Kidney capillary endothelial cell (primary cell): ENCODE measurements at regions not wholly inside any gene's neighbourhood (a gene's known extent, or its start where the extent isn't known, plus 50 kb on each side); places are given as distances from the start of the nearest gene placed in this dataset.
"Not testable (repeated sequence)": the region's sequence is repeated elsewhere in the genome, so short reads cannot be mapped to it uniquely, and the experiment has no call there.

ENCODE experiments used
- DNase-seq: peaks from one replicate; pipeline ENCODE4 v3.0.0-alpha.2; 2018; ENCODE audit warnings: low spot score

DNA sequence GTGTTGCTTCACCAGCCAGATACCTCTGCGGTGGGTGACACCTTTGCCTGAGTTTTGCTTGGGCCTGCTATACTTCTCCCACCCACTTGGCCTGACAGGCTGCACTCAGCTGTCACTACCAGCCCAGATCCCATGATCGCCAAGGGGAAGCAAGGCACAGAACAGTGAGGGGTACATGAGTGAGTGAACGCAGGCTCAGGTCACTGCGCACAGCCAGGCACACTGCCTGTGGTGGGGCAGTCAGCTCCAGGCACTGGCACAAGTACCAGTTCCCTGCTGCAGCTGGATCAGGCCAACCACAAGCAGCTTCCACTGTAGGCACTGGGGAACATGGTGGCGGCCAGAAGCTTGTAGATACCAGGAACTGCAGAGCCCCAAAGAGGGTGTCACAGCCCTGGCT, 441.9 kb upstream of the GRM3 start:
- DNase-seq, result no peak

DNA sequence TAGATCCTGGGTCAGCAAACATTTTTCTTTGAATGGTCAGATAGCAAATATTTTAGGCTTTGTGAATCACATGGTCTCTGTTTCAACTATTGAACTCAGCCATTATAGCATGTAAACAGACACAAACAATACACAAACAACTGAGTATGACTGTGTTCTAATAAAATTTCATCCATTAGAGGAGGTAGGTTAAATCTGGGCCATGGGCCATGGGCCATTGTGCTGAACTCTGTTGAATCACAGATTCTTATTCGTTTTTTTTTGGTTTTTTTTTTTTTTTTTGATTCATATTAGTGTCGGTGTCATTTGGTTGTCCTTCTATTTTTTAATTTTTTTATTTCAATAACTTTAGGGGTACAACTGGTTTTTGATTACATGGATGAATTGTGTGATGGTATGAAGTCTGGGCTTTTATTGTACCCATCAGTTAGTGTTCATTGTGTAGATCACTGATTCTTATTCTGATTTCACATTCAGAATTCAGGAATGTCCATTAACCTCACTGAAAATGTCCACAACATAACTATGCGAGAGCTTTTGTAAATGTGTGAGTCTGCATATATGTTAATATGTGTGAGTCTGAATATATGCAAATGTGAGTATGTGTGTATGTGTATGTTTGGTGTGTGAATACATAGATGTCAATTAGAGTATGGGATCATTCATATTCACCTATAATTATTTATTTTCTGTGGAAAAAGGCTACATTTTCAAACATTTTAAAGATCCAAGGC, 443.7 kb upstream of the GRM3 start:
- DNase-seq, result no peak

- no peak for DNase-seq
Observed at GRCh38 chr7:86190351-86190750, 453.4 kb upstream of the GRM3 start.

- DNase-seq, result no peak
Observed at GRCh38 chr7:86181474-86181873, 462.2 kb upstream of the GRM3 start.

DNA sequence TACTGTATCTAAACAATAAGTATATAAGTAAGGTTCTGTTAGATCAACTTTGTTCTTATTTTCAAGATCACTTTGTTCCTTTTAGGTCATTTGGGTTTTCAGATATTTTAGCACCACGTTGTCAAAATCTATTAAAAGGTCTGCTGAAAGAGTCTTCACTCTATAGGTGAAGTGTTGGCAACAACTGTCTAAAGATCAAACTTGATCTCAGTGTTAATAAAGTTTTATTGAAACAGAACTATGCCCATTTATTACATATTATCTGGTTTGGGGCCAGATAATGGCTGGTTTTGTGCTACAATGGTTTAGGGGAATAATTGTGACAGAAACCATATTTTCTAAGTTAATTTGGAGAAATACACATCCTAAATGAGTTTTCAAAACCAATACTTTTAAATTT, 478.9 kb upstream of the GRM3 start:
- no peak for DNase-seq

DNA sequence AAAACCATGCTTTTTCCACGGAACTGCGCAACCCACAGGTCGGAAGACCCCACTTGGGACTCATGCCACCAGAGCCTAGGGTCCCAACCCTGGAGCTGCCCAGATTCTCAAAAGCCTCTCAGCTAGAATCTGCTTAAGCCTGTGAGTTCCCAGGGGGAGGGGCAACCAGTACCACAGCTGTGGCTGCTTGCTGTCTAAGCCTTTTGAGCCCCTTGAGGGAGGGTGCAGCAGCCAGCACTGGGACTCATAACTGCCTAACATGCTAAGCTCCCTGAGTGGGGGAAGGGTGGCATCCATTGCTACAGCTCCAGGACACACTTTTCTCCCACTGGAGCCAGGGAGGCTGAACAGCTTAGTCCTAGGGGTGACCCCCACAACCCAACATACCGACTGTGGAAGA, 485.6 kb upstream of the GRM3 start:
- DNase-seq, result no peak

DNA sequence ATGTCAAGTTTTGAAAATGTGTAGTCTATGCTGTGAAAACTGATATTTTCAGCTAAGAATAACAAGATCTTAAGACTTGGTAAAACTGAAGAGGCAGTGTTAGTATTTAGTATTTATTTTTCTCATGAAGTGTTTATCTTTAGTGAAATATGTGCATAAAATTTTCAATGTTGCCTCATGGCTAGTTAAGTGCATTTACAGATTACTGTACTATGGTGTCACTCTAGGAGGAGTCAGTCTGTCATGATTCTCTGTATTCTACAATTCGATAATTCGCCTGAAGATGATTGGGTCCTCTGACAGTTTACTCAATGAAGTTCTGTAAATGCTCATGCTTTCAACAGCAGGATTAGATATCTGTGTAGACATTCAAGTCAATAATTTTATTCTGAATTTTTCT, 488.1 kb upstream of the GRM3 start:
- no peak for DNase-seq

- no peak for DNase-seq
Observed at GRCh38 chr7:86152926-86153325, 490.8 kb upstream of the GRM3 start.

DNA sequence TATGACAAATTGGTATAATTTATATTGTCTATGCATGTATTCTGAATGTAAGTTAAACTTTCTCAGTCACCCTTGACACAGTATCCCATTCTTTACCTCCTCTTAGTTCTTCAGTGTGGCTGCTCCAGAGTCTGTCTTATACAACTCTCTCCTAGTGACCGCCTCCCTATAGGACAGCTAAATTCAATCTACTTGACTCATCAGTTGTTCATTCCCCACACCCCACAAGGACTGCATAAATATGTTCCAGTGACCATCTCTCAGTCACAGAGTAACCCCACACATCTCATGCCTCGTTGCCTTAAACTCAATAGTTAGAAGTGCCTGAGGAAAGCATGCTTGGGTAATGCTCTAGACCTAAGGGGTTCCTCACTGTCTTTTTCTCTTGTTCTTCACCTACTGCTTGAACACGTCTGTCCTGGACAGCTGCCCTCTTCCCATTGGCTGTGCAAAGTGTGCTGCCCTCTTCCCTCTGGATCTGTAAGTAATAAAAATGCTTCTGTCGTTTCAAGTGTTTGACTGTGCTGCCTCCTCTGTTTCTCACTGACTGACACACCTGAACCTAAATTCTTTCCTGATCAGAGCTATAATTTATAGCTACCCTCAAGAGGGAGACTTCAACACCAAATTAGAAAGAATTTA, 494.6 kb upstream of the GRM3 start:
- DNase-seq, result no peak

DNA sequence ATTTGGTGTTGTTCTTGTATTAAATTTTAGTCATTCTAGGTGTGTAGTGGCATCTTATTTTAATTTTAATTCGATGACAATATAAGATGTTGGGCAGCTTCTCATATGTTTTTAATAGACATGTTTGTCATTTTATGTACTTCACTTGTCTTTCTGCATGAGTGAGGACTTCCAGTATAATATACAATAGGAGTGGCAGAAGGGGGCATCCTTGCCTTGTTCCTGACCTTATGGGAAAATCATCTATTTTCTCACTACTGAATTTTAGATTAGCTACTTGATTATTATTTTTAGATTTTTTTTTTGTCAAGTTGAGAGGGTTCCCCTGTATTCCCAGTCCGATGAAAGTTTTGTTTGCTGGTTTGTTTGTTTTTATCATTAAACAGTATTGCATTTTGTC, 495.2 kb upstream of the GRM3 start:
- DNase-seq, result no peak

DNA sequence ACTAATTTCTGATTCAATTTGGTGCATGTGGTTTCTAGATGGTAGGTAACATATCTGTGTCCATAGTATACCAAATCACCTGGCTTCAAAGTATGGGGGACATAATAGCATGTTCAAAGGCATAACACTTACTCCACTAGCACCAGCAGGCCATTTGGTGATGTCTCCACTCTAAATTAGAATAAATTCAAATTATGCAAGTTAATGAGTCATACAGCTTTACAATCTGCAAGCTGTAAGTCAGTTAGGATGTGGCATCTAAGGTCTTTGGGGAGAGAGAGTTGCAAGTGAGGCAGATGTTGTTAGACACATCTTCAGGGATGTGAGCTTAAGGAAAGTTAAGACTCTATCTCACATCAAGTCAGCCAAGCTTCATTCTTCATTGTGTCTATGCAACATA, 506.4 kb upstream of the GRM3 start:
- no peak for DNase-seq

DNA sequence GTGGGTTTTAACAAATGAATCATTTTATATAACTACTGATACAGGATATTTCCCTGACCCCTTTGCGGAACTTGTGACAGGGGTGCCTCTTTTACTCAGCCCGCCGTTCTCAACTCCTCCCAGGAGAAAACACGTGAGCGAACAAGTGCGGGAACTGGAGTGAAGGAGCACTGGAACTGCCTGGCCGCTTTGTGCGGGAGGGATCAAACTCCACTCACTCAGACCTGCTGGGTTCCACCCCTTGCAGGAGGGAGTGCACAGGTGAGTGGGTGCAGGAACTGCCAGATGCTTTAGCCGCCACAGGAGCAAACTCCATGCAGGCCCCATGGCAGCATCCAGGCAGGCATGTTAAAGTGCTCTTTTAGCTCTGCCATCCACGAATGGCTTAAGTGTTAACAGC, 513.4 kb upstream of the GRM3 start:
- DNase-seq, result no peak

DNA sequence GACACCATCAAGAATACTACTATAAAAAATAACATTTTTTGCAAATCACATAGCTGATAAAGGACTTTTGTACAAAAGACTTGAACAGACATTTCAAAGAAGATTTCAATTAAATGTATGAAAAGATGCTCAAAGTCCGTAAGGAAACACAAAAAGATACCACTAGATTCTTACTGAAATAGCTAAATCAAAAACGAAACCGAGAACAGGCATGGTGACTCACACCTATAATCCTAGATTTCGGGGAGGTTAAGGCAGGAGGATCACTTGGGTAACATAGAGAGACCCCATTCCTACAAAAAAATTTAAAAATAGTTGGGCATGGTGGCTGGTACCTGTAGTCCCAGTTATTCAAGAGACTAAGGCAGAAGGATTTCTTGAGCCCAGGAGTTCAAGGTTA, 520.2 kb upstream of the GRM3 start:
- DNase-seq, result no peak

- DNase-seq, result no peak
Observed at GRCh38 chr7:86094166-86094669, 549.5 kb upstream of the GRM3 start.

GRCh38 chr7:86091369-86091768, 552.3 kb upstream of the GRM3 start:
- no peak for DNase-seq

GRCh38 chr7:86089455-86089854, 554.3 kb upstream of the GRM3 start:
- DNase-seq, result no peak

- DNase-seq, result not testable (repeated sequence)
Observed at GRCh38 chr7:86064572-86064971, 579.1 kb upstream of the GRM3 start.

- no peak for DNase-seq
Observed at GRCh38 chr7:86058649-86059048, 585.1 kb upstream of the GRM3 start.

DNA sequence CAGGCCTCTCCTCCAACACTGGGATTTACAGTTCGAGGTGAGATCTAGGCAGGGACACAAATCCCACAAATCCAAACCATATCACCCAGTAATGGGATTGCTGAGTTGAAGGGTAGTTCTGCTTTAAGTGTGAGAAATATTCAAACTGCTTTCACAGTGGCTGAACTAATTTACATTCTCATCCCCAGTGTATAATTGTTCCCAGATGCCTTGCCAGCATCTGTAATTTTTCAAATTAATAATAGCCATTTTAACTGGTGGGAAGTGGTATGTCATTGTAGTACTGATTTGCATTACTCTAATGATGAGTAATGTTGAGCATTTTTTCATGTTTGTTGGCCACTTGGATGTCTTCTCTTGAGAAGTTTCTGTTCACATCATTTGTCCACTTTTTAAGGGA, 592.8 kb upstream of the GRM3 start:
- DNase-seq, result no peak

- no peak for DNase-seq
Observed at GRCh38 chr7:86049910-86050309, 593.8 kb upstream of the GRM3 start.

DNA sequence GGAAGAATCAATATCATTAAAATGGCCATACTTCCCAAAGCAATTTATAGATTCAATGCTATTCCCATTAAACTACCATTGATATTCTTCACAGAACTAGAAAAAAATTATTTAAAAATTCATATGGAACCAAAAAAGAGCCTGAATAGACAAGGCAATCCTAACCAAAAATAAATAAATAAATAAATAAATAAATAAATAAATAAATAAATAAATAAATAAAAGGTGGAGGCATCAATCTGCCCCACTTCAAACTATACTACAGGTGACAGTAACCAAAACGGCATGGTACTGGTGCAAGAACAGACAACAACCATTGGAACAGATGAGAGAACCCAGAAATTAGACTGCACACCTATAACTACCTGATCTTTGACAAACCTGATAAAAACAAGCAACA, 598.5 kb upstream of the GRM3 start:
- not testable (repeated sequence) for DNase-seq

GRCh38 chr7:86025807-86026206, 617.9 kb upstream of the GRM3 start:
- no peak for DNase-seq

DNA sequence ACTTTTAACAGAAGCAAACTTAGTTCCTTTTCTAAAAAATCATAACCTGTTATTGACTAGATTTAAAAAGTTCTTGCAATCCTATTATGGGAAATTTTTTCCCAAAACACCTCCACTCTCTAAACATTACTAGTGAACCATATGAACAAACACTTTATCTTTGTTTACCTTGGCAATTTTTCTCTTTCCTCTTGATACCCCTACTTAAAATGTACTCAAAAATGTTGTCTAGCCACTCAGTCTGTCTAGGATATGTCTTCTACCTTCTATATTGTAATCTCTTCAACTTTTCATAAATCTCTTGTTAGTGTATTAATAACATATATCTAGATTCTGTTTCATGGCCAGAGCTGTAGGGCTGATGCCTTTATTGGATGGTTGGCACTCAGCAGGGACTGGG, 630.0 kb upstream of the GRM3 start:
- no peak for DNase-seq

GRCh38 chr7:86012971-86013370, 630.7 kb upstream of the GRM3 start:
- DNase-seq, result no peak
